ENCODE measurements at regions not wholly inside any gene's neighbourhood (a gene's known extent, or its start where the extent isn't known, plus 50 kb on each side); places are given as distances from the start of the nearest gene placed in this dataset.

- no peak for DNase-seq (ENCODE audit: extremely low spot score in 2 of 2)
- Histone ChIP-seq H3K27ac (no peak overlapping the region), H3K36me3 (no peaks in the 10 kb centered on the region), H3K9me3 (no peaks in the 10 kb centered on the region), H3K4me3 (no peak overlapping the region), H3K4me1 (no peaks in the 10 kb centered on the region), H3K27me3 (no peaks in the 10 kb centered on the region)
- no peak for TF ChIP-seq POLR2AphosphoS5 (IDR thresholded peaks at IDR 0.05; ENCODE audit: insufficient read depth in 1 of 2, low read depth in 1 of 2)
- no peak for TF ChIP-seq CTCF (IDR thresholded peaks at IDR 0.05)
- no peak for TF ChIP-seq POLR2A (IDR thresholded peaks at IDR 0.05)
- intact Hi-C loops (cut with DNase I), result no loop called here
Measured at GRCh38 chr3:43926055-43926454, 235.3 kb downstream of the ABHD5 start.

- no peak overlapping the region for H3K27ac ChIP-seq
- intact Hi-C loops (cut with DNase I), result no loop called here
- no peaks in the 10 kb centered on the region for H3K27me3 ChIP-seq
- H3K36me3 ChIP-seq, result no peaks in the 10 kb centered on the region
- no peak for DNase-seq (ENCODE audit: extremely low spot score in 2 of 2)
- H3K4me1 ChIP-seq, result no peaks in the 10 kb centered on the region
- H3K9me3 ChIP-seq, result no peaks in the 10 kb centered on the region
- no peak overlapping the region for H3K4me3 ChIP-seq
- TF ChIP-seq POLR2A (IDR thresholded peaks at IDR 0.05) (no peak), POLR2AphosphoS5 (IDR thresholded peaks at IDR 0.05; ENCODE audit: insufficient read depth in 1 of 2, low read depth in 1 of 2) (no peak), CTCF (IDR thresholded peaks at IDR 0.05) (no peak)
Measured at GRCh38 chr3:43932921-43933320, 242.2 kb downstream of the ABHD5 start.

GRCh38 chr3:43948013-43948412 lies 257.3 kb downstream of the ABHD5 start:
- Histone ChIP-seq H3K27me3 (no peaks in the 10 kb centered on the region), H3K27ac (no peak overlapping the region), H3K4me1 (no peaks in the 10 kb centered on the region), H3K36me3 (no peaks in the 10 kb centered on the region), H3K4me3 (no peak overlapping the region), H3K9me3 (no peaks in the 10 kb centered on the region)
- TF ChIP-seq POLR2AphosphoS5 (IDR thresholded peaks at IDR 0.05; ENCODE audit: insufficient read depth in 1 of 2, low read depth in 1 of 2) (no peak), CTCF (IDR thresholded peaks at IDR 0.05) (no peak), POLR2A (IDR thresholded peaks at IDR 0.05) (no peak)
- intact Hi-C loops (cut with DNase I), result no loop called here
- no peak for DNase-seq (ENCODE audit: extremely low spot score in 2 of 2)

- H3K27ac ChIP-seq, result no peak overlapping the region
- intact Hi-C loops (cut with DNase I), result no loop called here
- H3K4me1 ChIP-seq, result no peaks in the 10 kb centered on the region
- H3K27me3 ChIP-seq, result no peaks in the 10 kb centered on the region
- H3K4me3 ChIP-seq, result no peak overlapping the region
- no peaks in the 10 kb centered on the region for H3K9me3 ChIP-seq
- TF ChIP-seq POLR2AphosphoS5 (IDR thresholded peaks at IDR 0.05; ENCODE audit: insufficient read depth in 1 of 2, low read depth in 1 of 2) (no peak), POLR2A (IDR thresholded peaks at IDR 0.05) (no peak), CTCF (IDR thresholded peaks at IDR 0.05) (no peak)
- no peaks in the 10 kb centered on the region for H3K36me3 ChIP-seq
- DNase-seq (ENCODE audit: extremely low spot score in 2 of 2), result no peak
Measured at GRCh38 chr3:43949594-43949993, 258.9 kb downstream of the ABHD5 start.

GRCh38 chr3:43950775-43951174 lies 260.0 kb downstream of the ABHD5 start:
- no peak for TF ChIP-seq CTCF (IDR thresholded peaks at IDR 0.05)
- no peak for TF ChIP-seq POLR2A (IDR thresholded peaks at IDR 0.05)
- no peak for TF ChIP-seq POLR2AphosphoS5 (IDR thresholded peaks at IDR 0.05; ENCODE audit: insufficient read depth in 1 of 2, low read depth in 1 of 2)
- Histone ChIP-seq H3K9me3 (no peaks in the 10 kb centered on the region), H3K27me3 (no peaks in the 10 kb centered on the region), H3K27ac (no peak overlapping the region), H3K36me3 (no peaks in the 10 kb centered on the region), H3K4me3 (no peak overlapping the region), H3K4me1 (no peaks in the 10 kb centered on the region)
- DNase-seq (ENCODE audit: extremely low spot score in 2 of 2), result no peak
- intact Hi-C loops (cut with DNase I), result no loop called here

All from vagina (tissue), 2 donors.